ENCODE measurements at regions not wholly inside any gene's neighbourhood (a gene's known extent, or its start where the extent isn't known, plus 50 kb on each side); places are given as distances from the start of the nearest gene placed in this dataset.

GRCh38 chr10:10829576-10829975, 188.1 kb upstream of the CELF2 start:
- ChIA-PET CTCF (no interaction called here), RAD21 (ENCODE audit: low non-redundant PET in 1 of 2, low total read pairs in 2 of 2, uncharacterized antibody in 2 of 2, unreplicated experiment in 2 of 2) (no interaction called here), POLR2A (no interaction called here)
- no peaks in the 10 kb centered on the region for H4K20me1 ChIP-seq (ENCODE audit: insufficient read depth)
- no peaks in the 10 kb centered on the region for H3K27me3 ChIP-seq (ENCODE audit: insufficient read depth, low read length)
- no peak for DNase-seq (ENCODE audit: low read depth, low spot score)
- H3K4me1 ChIP-seq (ENCODE audit: control insufficient read depth in 1 of 2, insufficient read depth in 2 of 2, low read length in 2 of 2), result no peaks in the 10 kb centered on the region
- no peak for ATAC-seq
- intact Hi-C loops (cut with micrococcal nuclease), result no loop called here
- no peaks in the 10 kb centered on the region for H3K79me2 ChIP-seq (ENCODE audit: insufficient read depth, low read length)
- H2AFZ ChIP-seq (ENCODE audit: low read depth, low read length, poor library complexity, severe bottlenecking), result no peak overlapping the region
- TF ChIP-seq RAD21 (IDR thresholded peaks at IDR 0.05; ENCODE audit: low read depth) (no peak), ATF3 (IDR thresholded peaks at IDR 0.05) (no peak), CBX3 (IDR thresholded peaks at IDR 0.05; ENCODE audit: low read depth) (no peak), YY1 (IDR thresholded peaks at IDR 0.05; ENCODE audit: extremely low read depth, insufficient replicate concordance, low read depth, low read length) (no peak), MAX (IDR thresholded peaks at IDR 0.05) (no peak)
- no peak overlapping the region for H3K4me2 ChIP-seq (ENCODE audit: low read length)
- H3K4me3 ChIP-seq (replicated peaks in 1 of 2; ENCODE audit: low read depth in 1 of 2, low read length in 2 of 2), result no peak overlapping the region
- H3K9ac ChIP-seq (ENCODE audit: low read length), result no peak overlapping the region
- H3K9me3 ChIP-seq (ENCODE audit: control insufficient read depth in 1 of 2, insufficient read depth in 1 of 2, low read depth in 1 of 2, low read length in 2 of 2), result peaks cover 5 to 27% of the 10 kb centered on the region in 2 experiments; a peak in 2 of 4 replicates
- no TSS peak for BruUV-seq (replicated peaks)
- H3K9me2 ChIP-seq (ENCODE audit: insufficient read depth), result no peaks in the 10 kb centered on the region
- no peaks in the 10 kb centered on the region for H3K36me3 ChIP-seq (ENCODE audit: control insufficient read depth in 1 of 2, insufficient read depth in 2 of 2, low read length in 2 of 2)
- no peak overlapping the region for H3K27ac ChIP-seq (ENCODE audit: low read depth, low read length)

GRCh38 chr10:10830293-10830986, 187.2 kb upstream of the CELF2 start:
- Histone ChIP-seq H3K9ac (ENCODE audit: low read length) (no peak overlapping the region), H3K79me2 (ENCODE audit: insufficient read depth, low read length) (no peaks in the 10 kb centered on the region), H3K4me3 (replicated peaks in 1 of 2; ENCODE audit: low read depth in 1 of 2, low read length in 2 of 2) (no peak overlapping the region), H3K4me2 (ENCODE audit: low read length) (no peak overlapping the region), H2AFZ (ENCODE audit: low read depth, low read length, poor library complexity, severe bottlenecking) (no peak overlapping the region), H3K27ac (ENCODE audit: low read depth, low read length) (no peak overlapping the region), H3K27me3 (ENCODE audit: insufficient read depth, low read length) (no peaks in the 10 kb centered on the region), H3K4me1 (ENCODE audit: control insufficient read depth in 1 of 2, insufficient read depth in 2 of 2, low read length in 2 of 2) (no peaks in the 10 kb centered on the region), H4K20me1 (ENCODE audit: insufficient read depth) (no peaks in the 10 kb centered on the region), H3K36me3 (ENCODE audit: control insufficient read depth in 1 of 2, insufficient read depth in 2 of 2, low read length in 2 of 2) (no peaks in the 10 kb centered on the region), H3K9me3 (ENCODE audit: control insufficient read depth in 1 of 2, insufficient read depth in 1 of 2, low read depth in 1 of 2, low read length in 2 of 2) (peaks cover 5 to 24% of the 10 kb centered on the region in 2 experiments; a peak in 2 of 4 replicates), H3K9me2 (ENCODE audit: insufficient read depth) (no peaks in the 10 kb centered on the region)
- intact Hi-C loops (cut with micrococcal nuclease), result no loop called here
- ChIA-PET POLR2A (no interaction called here), CTCF (no interaction called here), RAD21 (ENCODE audit: low non-redundant PET in 1 of 2, low total read pairs in 2 of 2, uncharacterized antibody in 2 of 2, unreplicated experiment in 2 of 2) (no interaction called here)
- DNase-seq (ENCODE audit: low read depth, low spot score) (no peak), ATAC-seq (no peak)
- no TSS peak for BruUV-seq (replicated peaks)
- TF ChIP-seq SP1 (IDR thresholded peaks at IDR 0.05; ENCODE audit: low read depth) (no peak), ZBTB33 (IDR thresholded peaks at IDR 0.05; ENCODE audit: extremely low read depth, insufficient replicate concordance, low read length) (no peak), CTCF (IDR thresholded peaks at IDR 0.05 in 2 of 3, conservative IDR thresholded peaks at IDR 0.05 in 1 of 3; ENCODE audit: borderline replicate concordance in 1 of 3, insufficient read depth in 1 of 3, low read depth in 2 of 3, low read length in 2 of 3) (no peak), POLR2A (IDR thresholded peaks at IDR 0.05; ENCODE audit: borderline replicate concordance, extremely low read depth, insufficient read depth, insufficient read length) (no peak), EZH2 (IDR thresholded peaks at IDR 0.05) (no peak), ELF1 (IDR thresholded peaks at IDR 0.05; ENCODE audit: borderline replicate concordance, low read depth) (no peak), FOSL1 (IDR thresholded peaks at IDR 0.05; ENCODE audit: low read depth) (no peak), YY1 (IDR thresholded peaks at IDR 0.05; ENCODE audit: extremely low read depth, insufficient replicate concordance, low read depth, low read length) (no peak)

All from HCT116 (cell line).